Uterus (tissue), 2 donors: ENCODE measurements at regions not wholly inside any gene's neighbourhood (a gene's known extent, or its start where the extent isn't known, plus 50 kb on each side); places are given as distances from the start of the nearest gene placed in this dataset.

Source experiments
- POLR2A ChIP-seq, 2 donors: fragments of 450-650 bp; IDR thresholded peaks; one replicate each; pipeline ENCODE4 v1.6.1; 2016; ENCODE audit warnings: antibody characterized with exemption in 2 of 2, mild to moderate bottlenecking in 1 of 2, moderate library complexity in 1 of 2
- TF ChIP-seq, protein P1 (sequence below), 4 experiments: fragments of 200-600 bp in 2 of 4; fragments of 450-650 bp in 2 of 4; sonication (generic) in 2 of 4; IDR thresholded peaks; one replicate each; pipeline ENCODE4 v1.5.1; 2016 to 2019; ENCODE audit warnings: antibody characterized with exemption in 4 of 4, mild to moderate bottlenecking in 2 of 4, moderate library complexity in 1 of 4

GRCh38 chr18:11458447-11458846 lies 150.9 kb upstream of the SLC35G4 start:
- TF ChIP-seq, protein P1, sequence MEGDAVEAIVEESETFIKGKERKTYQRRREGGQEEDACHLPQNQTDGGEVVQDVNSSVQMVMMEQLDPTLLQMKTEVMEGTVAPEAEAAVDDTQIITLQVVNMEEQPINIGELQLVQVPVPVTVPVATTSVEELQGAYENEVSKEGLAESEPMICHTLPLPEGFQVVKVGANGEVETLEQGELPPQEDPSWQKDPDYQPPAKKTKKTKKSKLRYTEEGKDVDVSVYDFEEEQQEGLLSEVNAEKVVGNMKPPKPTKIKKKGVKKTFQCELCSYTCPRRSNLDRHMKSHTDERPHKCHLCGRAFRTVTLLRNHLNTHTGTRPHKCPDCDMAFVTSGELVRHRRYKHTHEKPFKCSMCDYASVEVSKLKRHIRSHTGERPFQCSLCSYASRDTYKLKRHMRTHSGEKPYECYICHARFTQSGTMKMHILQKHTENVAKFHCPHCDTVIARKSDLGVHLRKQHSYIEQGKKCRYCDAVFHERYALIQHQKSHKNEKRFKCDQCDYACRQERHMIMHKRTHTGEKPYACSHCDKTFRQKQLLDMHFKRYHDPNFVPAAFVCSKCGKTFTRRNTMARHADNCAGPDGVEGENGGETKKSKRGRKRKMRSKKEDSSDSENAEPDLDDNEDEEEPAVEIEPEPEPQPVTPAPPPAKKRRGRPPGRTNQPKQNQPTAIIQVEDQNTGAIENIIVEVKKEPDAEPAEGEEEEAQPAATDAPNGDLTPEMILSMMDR (IDR thresholded peaks at IDR 0.05): no peak
- no peak for TF ChIP-seq POLR2A (IDR thresholded peaks at IDR 0.05)
